HCT116 (cell line): ENCODE measurements at regions not wholly inside any gene's neighbourhood (a gene's known extent, or its start where the extent isn't known, plus 50 kb on each side); places are given as distances from the start of the nearest gene placed in this dataset.

Experiments used
- CTCF ChIP-seq, 3 experiments: fragments of 200-600 bp in 1 of 3; sonication (generic) in 1 of 3; IDR thresholded peaks in 2 of 3; conservative IDR thresholded peaks in 1 of 3; 2 replicates each; pipeline ENCODE4 v1.5.1; 2012 to 2017; ENCODE audit warnings: low read depth in 2 of 3, low read length in 2 of 3, antibody characterized with exemption in 1 of 3, borderline replicate concordance in 1 of 3, control low read depth in 1 of 3, mild to moderate bottlenecking in 1 of 3, mixed read lengths in 1 of 3, mixed run types in 1 of 3, moderate library complexity in 1 of 3; ENCODE audit not compliant: insufficient read depth in 1 of 3
- EZH2phosphoT487 ChIP-seq: fragments of 200-600 bp; IDR thresholded peaks from 2 replicates; pipeline ENCODE4 v1.6.1; 2018; ENCODE audit warnings: antibody characterized with exemption, borderline replicate concordance
- POLR2AphosphoS5 ChIP-seq: IDR thresholded peaks from 2 replicates; pipeline ENCODE4 v1.6.1; 2011; ENCODE audit warnings: mild to moderate bottlenecking, low read depth, low read length, moderate library complexity

GRCh38 chr6:103114582-103114981, 1721.1 kb downstream of the GRIK2 start:
- TF ChIP-seq POLR2AphosphoS5 (no peak), CTCF (IDR thresholded peaks at IDR 0.05 in 2 of 3, conservative IDR thresholded peaks at IDR 0.05 in 1 of 3; ENCODE audit: borderline replicate concordance in 1 of 3, insufficient read depth in 1 of 3, low read depth in 2 of 3, low read length in 2 of 3) (no peak), EZH2phosphoT487 (no peak)
